ENCODE measurements at regions not wholly inside any gene's neighbourhood (a gene's known extent, or its start where the extent isn't known, plus 50 kb on each side); places are given as distances from the start of the nearest gene placed in this dataset.

GRCh38 chr11:119808407-119809185, 79.6 kb upstream of the NECTIN1 start:
- DNase-seq = no peak

DNA sequence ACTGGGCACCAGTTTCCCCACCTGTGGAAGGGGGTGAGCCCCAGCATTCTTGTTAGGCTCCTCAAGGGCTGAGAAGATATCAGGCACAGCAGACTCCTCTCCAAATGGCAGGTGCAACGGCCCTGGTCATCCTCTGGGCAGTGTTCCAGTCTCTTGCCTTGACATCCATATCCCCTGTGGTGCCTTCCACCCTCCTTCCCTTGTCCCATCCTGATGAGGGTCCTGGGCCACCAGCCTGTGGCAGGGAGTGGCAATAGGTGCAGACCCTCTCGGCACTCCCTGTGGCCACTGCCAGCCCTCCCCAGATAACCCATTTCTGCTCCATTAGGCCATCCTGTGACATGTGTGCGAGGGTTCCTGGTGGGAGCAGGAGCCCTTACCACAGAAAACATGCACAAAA, 78.8 kb upstream of the NECTIN1 start:
- no peak for DNase-seq

DNA sequence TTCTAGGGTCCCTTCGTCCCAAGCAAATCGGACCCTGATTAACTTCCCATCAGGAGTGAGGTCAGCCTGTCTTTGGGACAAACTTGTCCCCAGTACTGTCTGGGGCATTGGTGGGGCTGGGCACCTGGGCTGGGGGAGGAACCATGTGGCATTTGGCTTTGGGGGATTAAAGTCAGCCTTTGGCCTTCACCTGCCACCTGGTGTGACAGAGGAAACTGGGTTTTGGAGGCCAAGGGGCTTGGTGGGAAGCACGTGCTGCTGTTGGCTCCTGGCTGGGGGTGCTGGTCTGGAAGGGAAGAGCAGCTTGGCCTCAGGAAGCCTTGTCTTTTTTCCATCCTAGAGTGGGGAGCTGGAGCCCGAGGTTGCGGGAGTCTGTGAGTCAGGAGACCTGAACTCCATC, 78.4 kb upstream of the NECTIN1 start:
- DNase-seq = no peak

DNA sequence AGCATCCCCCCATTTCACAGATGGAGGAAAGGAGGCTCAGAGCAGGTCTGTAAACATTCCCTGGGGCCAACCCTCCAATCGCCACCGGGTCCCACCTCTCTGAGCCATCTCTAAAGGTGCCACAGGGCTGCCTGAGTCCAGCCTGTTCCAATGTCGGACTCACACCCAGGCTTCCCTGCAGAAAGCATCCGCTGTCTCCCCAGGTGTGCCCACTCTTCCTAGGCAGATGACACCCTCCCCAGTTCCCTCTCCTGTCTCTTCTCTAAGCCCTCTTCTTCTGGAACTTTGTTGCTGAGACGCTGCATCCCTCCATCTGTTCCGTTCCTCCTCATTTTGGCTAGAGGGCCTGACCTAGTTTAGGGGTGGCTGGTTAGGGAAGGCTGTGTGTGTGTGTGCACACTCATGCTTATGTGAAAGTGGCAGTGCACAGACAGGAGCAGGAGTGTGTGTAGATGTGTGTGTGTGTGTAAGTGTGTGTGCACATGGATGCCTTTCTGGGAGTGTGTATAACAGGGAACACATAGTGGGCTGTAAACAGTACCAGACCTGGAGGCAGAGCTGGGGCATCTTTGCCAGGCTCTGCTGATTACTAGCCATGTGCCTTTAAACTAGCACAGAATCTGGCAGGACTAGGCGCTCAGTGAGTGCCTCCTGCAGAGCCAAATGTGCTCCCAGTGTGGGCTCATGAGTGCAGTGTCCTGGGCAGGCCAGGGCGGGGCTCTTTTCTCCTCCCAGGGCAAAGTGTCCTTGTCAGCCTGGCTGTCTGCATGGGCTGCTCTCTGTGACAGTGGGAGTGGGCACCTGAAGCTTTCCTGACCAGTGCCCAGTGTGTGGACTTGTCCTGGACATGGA, 77.3 kb upstream of the NECTIN1 start:
- no peak for DNase-seq

- DNase-seq = no peak
These were observed 76.7 kb upstream of the NECTIN1 start for GRCh38 chr11:119805663-119806062.

- DNase-seq = no peak
These were observed 75.7 kb upstream of the NECTIN1 start for GRCh38 chr11:119804698-119805097.

DNA sequence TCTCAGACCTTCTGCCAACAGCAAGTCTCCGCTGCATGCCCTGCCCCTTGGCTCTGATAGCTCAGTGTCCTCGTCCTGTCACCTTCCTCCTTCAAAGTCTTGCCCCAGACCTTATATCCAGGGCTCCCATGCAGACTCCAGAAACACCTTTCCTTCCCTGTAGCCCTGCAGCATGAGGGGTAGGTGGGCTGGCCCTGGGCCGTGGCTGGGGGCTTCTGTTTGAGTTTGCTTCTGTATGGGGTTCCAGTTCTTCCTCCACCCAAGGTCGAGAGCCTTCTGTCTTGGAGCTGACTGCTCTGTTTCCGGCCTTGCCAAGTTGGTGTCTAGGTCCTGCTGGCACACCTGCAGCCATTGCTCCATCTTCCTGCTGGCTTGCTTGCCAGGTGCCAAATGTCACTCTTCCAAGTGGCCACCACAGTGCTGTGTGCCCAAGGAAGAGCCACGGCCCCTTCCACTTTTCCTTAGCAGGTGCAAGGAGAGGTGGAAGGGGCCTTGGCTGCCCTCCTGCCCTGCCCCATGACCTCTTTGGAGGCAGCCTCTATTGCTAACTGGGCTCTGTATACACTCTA, 74.8 kb upstream of the NECTIN1 start:
- no peak for DNase-seq

DNA sequence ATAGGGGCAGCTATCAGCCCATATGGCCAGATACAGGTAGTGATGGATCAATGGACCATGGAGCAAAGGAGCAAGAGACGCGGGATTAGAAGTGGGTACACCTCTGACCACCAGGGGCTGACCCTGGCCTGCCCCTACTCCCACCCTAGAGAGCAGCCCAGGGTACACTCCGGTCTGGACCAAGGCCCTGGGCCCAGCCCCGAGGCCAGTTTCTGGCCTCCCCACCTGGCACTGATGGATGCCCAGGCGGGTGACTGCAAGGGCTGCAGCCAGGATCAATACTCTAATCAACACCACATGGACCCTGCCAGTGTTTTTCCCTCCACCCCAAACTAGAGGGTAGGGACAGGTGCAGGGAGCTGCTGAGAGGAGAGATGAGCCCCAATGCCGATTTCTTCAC, 74.1 kb upstream of the NECTIN1 start:
- no peak for DNase-seq

- DNase-seq = no peak
These were observed 73.7 kb upstream of the NECTIN1 start for GRCh38 chr11:119802670-119803069.

DNA sequence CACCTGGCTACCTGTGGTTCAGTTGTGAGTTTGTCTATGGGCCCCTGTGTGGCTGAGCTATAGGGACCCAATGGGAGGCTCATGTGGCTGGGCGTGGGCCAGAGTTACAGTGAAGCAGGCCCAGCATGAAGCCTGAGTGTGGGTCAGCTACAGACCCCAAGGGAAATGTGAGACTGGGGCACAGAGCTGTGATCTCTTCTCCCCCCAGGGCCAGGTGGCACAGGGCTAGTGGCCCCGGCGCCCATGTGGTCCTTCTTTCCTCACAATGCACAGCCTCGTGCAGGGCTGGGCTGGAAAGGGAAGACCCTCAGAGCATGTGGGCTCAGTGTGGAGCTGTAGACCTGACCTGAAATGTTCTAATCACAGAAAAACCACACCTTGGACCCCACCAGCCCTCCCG, 71.6 kb upstream of the NECTIN1 start:
- no peak for DNase-seq

DNA sequence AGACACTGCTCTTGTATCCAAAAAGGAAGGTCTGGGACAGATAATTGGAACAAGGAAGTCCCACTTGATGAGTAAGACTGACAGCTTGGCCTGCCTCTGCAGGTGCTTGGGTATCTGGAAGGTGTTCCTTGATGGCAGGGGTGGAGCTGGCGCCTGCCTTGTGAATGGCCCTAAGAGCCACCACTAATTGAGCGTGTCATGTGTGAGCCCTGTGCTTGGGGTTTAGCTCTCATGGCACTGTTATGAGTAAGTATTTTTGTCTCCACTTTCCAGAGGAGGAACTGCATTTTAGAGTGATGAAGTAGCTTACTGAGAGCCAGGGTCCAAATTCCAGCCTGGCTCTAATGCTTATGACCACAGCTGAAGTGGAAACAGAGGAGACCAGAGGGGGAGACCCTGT, 71.2 kb upstream of the NECTIN1 start:
- DNase-seq = no peak

DNA sequence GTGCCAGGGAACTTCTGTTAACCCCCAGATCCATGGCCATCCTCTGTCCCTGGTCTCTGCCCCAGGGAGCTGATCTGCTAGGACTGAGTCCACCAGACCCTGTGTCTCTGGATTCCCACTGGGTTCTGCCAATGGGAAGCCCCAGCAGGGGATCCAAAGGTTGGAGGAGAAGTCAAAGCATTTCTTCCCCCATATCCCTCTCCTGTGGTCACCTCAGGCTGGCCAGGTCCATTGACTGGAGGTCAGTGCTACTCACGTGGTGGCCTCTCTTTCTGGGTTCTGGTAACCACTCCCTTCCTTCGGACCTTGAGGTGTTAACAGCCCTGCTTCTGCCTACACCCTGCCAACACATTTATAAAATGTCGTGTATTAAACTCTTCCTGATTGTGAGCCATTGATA, 69.7 kb upstream of the NECTIN1 start:
- DNase-seq = no peak

DNA sequence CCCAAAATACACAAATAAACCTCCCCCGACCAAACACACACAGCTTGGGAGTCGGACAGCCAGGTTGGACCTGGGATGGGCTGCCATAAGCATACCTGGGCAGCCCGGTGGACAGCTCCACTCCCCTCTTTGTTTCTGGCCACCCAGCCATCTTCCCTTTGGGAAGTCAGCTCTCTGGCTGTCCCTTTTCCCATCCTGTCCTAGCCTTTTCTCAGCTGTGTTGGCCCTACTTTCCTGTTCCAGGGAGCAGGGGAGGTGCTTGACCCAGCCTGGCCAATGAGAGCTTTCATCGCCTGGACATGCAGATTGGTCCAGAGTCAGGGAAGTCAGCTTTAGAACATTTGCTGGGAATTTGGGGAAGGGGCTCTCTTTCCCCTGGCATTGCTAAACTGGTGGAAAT, 68.7 kb upstream of the NECTIN1 start:
- no peak for DNase-seq

- no peak for DNase-seq
These were observed 68.2 kb upstream of the NECTIN1 start for GRCh38 chr11:119797123-119797611.

DNA sequence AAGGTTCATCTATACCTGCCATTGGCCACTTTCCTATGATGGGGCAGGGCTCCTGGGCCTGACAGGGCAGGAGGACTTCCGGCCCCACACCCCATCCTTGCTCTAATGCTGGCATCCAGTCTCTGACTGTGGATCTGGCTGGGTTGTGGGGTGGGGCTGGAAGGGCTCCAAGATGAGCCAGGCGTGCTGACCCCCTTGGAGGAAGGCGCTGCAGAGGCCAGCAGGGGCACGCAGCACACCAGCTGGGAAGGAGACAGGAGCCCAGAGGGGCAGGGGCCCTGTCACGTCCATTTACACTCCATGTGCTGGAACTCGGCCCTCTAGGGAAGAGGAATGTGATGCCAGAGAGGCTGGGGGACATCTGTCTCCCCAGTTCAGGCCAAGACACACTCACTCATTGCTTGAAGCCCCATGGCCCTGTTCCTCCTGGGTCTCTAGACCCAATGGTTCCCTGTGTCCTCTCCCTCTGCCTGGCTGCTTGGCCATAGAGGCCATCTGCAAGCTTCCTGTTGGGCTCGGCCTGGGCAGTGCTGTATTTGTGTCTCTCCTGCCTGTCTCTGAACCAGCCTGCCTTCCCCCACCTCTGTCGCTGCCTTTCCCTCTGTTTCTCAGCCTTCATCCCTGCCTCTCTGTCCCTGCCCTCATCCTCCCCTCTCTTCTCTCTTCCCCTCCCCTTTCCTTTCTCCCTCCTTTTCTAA, 67.5 kb upstream of the NECTIN1 start:
- no peak for DNase-seq

- no peak for DNase-seq
These were observed 66.7 kb upstream of the NECTIN1 start for GRCh38 chr11:119795690-119796089.

DNA sequence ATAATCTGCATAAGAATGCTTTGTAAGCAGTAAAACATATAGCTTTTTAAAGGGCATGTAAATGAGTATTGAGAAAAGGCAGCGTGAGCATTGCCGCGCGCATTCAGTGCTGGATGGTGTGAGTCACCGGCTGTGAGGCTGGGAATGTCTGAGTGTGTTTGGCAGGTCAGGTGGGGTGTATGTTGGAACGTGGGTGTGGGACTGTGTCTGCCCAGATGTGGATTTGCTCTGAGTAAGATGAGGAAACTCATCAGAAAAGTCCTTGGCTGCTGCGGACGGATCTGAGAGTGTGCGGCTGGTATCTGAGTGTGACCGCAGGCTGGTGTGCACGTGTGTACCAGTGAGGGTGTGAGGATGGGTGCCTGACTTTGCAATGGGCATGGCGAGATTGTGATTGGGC, 66.2 kb upstream of the NECTIN1 start:
- DNase-seq = no peak

- no peak for DNase-seq
These were observed 65.8 kb upstream of the NECTIN1 start for GRCh38 chr11:119794756-119795155.

GRCh38 chr11:119794141-119794665, 65.2 kb upstream of the NECTIN1 start:
- no peak for DNase-seq

GRCh38 chr11:119793335-119793984, 64.5 kb upstream of the NECTIN1 start:
- DNase-seq = no peak

DNA sequence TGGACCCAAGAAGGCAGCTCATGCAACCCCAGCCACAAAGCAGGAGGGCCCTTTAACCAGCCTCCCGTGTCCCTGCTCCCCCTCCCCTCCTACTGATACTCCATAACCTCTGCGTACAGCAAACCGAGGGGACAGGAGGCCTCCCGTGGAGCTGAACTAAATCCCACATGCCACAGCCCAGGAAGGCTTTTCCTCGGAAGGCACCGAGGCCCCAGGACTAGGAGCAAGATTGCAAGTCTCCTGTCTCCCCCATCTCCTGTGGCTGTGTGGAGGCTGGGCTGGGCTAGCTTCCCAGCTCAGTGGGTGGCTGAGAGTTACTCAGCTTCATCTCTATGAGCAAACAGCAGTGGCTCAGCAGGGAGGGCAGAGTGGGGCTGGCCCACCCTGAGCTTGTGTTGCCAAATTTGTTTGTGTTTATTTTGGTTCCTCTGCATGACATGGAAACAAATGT, 62.7 kb upstream of the NECTIN1 start:
- no peak for DNase-seq

- no peak for DNase-seq
These were observed 62.0 kb upstream of the NECTIN1 start for GRCh38 chr11:119791047-119791446.

All from stimulated activated CD4-positive, alpha-beta T cell treated with anti-CD3 and anti-CD28 coated beads, Interleukin-2, amount 100 ng/mL, for 24 hours (primary cell).